Skeletal muscle tissue (tissue), 3 donors: ENCODE measurements at regions not wholly inside any gene's neighbourhood (a gene's known extent, or its start where the extent isn't known, plus 50 kb on each side); places are given as distances from the start of the nearest gene placed in this dataset.

Experiments used
- H3K27ac ChIP-seq: one replicate; pipeline ENCODE4 v1.7.0; 2013; ENCODE audit warnings: mild to moderate bottlenecking, low read depth, low read length, inconsistent platforms
- H3K27me3 ChIP-seq, 3 donors: one replicate each; pipeline ENCODE4 v1.7.0; 2013; ENCODE audit warnings: low read length in 3 of 3; ENCODE audit not compliant: control insufficient read depth in 3 of 3, insufficient read depth in 3 of 3
- H3K36me3 ChIP-seq, 3 donors: one replicate each; pipeline ENCODE4 v1.7.0; 2013; ENCODE audit warnings: low read length in 3 of 3; ENCODE audit not compliant: control insufficient read depth in 3 of 3, insufficient read depth in 3 of 3
- H3K4me1 ChIP-seq, 3 donors: one replicate each; pipeline ENCODE4 v1.7.0; 2013; ENCODE audit warnings: low read length in 3 of 3, mild to moderate bottlenecking in 3 of 3; ENCODE audit not compliant: control insufficient read depth in 3 of 3, insufficient read depth in 3 of 3
- H3K4me3 ChIP-seq, 3 donors: one replicate each; pipeline ENCODE4 v1.7.0; 2013; ENCODE audit warnings: low read length in 3 of 3
- H3K9ac ChIP-seq, 3 donors: one replicate each; pipeline ENCODE4 v1.7.0; 2013; ENCODE audit warnings: low read length in 3 of 3, mild to moderate bottlenecking in 3 of 3, moderate library complexity in 2 of 3, low read depth in 1 of 3
- H3K9me3 ChIP-seq, 3 donors: one replicate each; pipeline ENCODE4 v1.7.0; 2013; ENCODE audit warnings: low read length in 3 of 3; ENCODE audit not compliant: control insufficient read depth in 3 of 3
- donor health status: Osteomylitis.

- Histone ChIP-seq H3K9me3 (no peaks in the 10 kb centered on the region), H3K9ac (no peak overlapping the region), H3K27me3 (no peaks in the 10 kb centered on the region), H3K4me3 (no peak overlapping the region), H3K4me1 (no peaks in the 10 kb centered on the region), H3K27ac (no peak overlapping the region), H3K36me3 (no peaks in the 10 kb centered on the region)
Measured at GRCh38 chr2:177078416-177078815, 134.2 kb upstream of the HNRNPA3 start.

- Histone ChIP-seq H3K27ac (no peak overlapping the region), H3K27me3 (no peaks in the 10 kb centered on the region), H3K36me3 (no peaks in the 10 kb centered on the region)
Measured at GRCh38 chr2:177078855-177079254, 133.7 kb upstream of the HNRNPA3 start.

GRCh38 chr2:177080746-177081284, 131.8 kb upstream of the HNRNPA3 start:
- H3K36me3 ChIP-seq: no peaks in the 10 kb centered on the region
- no peak overlapping the region for H3K9ac ChIP-seq
- H3K9me3 ChIP-seq: no peaks in the 10 kb centered on the region
- no peak overlapping the region for H3K27ac ChIP-seq
- H3K4me3 ChIP-seq: no peak overlapping the region
- H3K4me1 ChIP-seq: no peaks in the 10 kb centered on the region
- no peaks in the 10 kb centered on the region for H3K27me3 ChIP-seq

More at GRCh38 chr2:177078855-177079254, 133.7 kb upstream of the HNRNPA3 start:
- Histone ChIP-seq H3K9ac (no peak overlapping the region), H3K4me3 (no peak overlapping the region), H3K9me3 (no peaks in the 10 kb centered on the region), H3K4me1 (no peaks in the 10 kb centered on the region)

- Histone ChIP-seq H3K9ac (no peak overlapping the region), H3K4me1 (no peaks in the 10 kb centered on the region), H3K9me3 (no peaks in the 10 kb centered on the region), H3K27me3 (no peaks in the 10 kb centered on the region), H3K36me3 (no peaks in the 10 kb centered on the region), H3K27ac (no peak overlapping the region), H3K4me3 (no peak overlapping the region)
Measured at GRCh38 chr2:177084607-177085006, 128.0 kb upstream of the HNRNPA3 start.

GRCh38 chr2:177088529-177088928, 124.1 kb upstream of the HNRNPA3 start:
- no peaks in the 10 kb centered on the region for H3K27me3 ChIP-seq
- H3K4me1 ChIP-seq: no peaks in the 10 kb centered on the region
- H3K9ac ChIP-seq: no peak overlapping the region
- no peaks in the 10 kb centered on the region for H3K36me3 ChIP-seq
- no peak overlapping the region for H3K27ac ChIP-seq
- no peak overlapping the region for H3K4me3 ChIP-seq
- H3K9me3 ChIP-seq: no peaks in the 10 kb centered on the region

- Histone ChIP-seq H3K9me3 (no peaks in the 10 kb centered on the region), H3K27ac (no peak overlapping the region), H3K9ac (no peak overlapping the region), H3K4me3 (no peak overlapping the region), H3K36me3 (no peaks in the 10 kb centered on the region), H3K4me1 (no peaks in the 10 kb centered on the region), H3K27me3 (no peaks in the 10 kb centered on the region)
Measured at GRCh38 chr2:177090967-177091366, 121.6 kb upstream of the HNRNPA3 start.

GRCh38 chr2:177093371-177093770, 119.2 kb upstream of the HNRNPA3 start:
- no peak overlapping the region for H3K9ac ChIP-seq
- no peaks in the 10 kb centered on the region for H3K4me1 ChIP-seq
- H3K9me3 ChIP-seq: no peaks in the 10 kb centered on the region
- H3K27me3 ChIP-seq: no peaks in the 10 kb centered on the region
- no peak overlapping the region for H3K4me3 ChIP-seq
- no peak overlapping the region for H3K27ac ChIP-seq
- H3K36me3 ChIP-seq: no peaks in the 10 kb centered on the region

- no peak overlapping the region for H3K27ac ChIP-seq
- H3K36me3 ChIP-seq: no peaks in the 10 kb centered on the region
- H3K4me3 ChIP-seq: no peak overlapping the region
- no peaks in the 10 kb centered on the region for H3K9me3 ChIP-seq
- H3K27me3 ChIP-seq: no peaks in the 10 kb centered on the region
- no peaks in the 10 kb centered on the region for H3K4me1 ChIP-seq
- no peak overlapping the region for H3K9ac ChIP-seq
Measured at GRCh38 chr2:177098001-177098613, 114.5 kb upstream of the HNRNPA3 start.

GRCh38 chr2:177101930-177102329, 110.7 kb upstream of the HNRNPA3 start:
- H3K27me3 ChIP-seq: no peaks in the 10 kb centered on the region
- no peaks in the 10 kb centered on the region for H3K36me3 ChIP-seq
- no peak overlapping the region for H3K9ac ChIP-seq
- H3K27ac ChIP-seq: no peak overlapping the region
- H3K9me3 ChIP-seq: no peaks in the 10 kb centered on the region
- no peak overlapping the region for H3K4me3 ChIP-seq
- H3K4me1 ChIP-seq: no peaks in the 10 kb centered on the region

GRCh38 chr2:177106212-177106611, 106.4 kb upstream of the HNRNPA3 start:
- no peak overlapping the region for H3K9ac ChIP-seq
- H3K4me1 ChIP-seq: no peaks in the 10 kb centered on the region
- H3K4me3 ChIP-seq: no peak overlapping the region
- H3K27ac ChIP-seq: no peak overlapping the region
- no peaks in the 10 kb centered on the region for H3K36me3 ChIP-seq
- H3K9me3 ChIP-seq: no peaks in the 10 kb centered on the region
- no peaks in the 10 kb centered on the region for H3K27me3 ChIP-seq
